A673 (cell line): ENCODE measurements at regions not wholly inside any gene's neighbourhood (a gene's known extent, or its start where the extent isn't known, plus 50 kb on each side); places are given as distances from the start of the nearest gene placed in this dataset.

Experiments
- BruUV-seq: library from RNA; stranded (reverse); fragments of 400-500 nt; replicated peaks from 2 replicates; lab custom pipeline; 2021; lab: Mats Ljungman, UMichigan
- CTCF ChIA-PET: fragments of 300-600 bp; sonication (Branson Sonifier 250); formaldehyde crosslinking; loops from one replicate; lab custom pipeline; 2022; ENCODE audit warnings: antibody characterized with exemption; lab: Charles Lee
- POLR2A ChIA-PET: fragments of 300-600 bp; sonication (Branson Sonifier 250); formaldehyde crosslinking; loops from one replicate; lab custom pipeline; 2022; ENCODE audit warnings: antibody characterized with exemption; ENCODE audit not compliant: low non-redundant PET; lab: Charles Lee
- DNase-seq: peaks from one replicate; pipeline ENCODE4 v3.0.0-alpha.2; 2015; ENCODE audit warnings: low spot score
- H3K27ac ChIP-seq: fragments of 200-600 bp; sonication (generic); 2 replicates; pipeline ENCODE4 v1.5.1; 2016; ENCODE audit warnings: mixed run types, low read depth, mild to moderate bottlenecking, mixed read lengths, antibody characterized with exemption, low read length; ENCODE audit not compliant: poor library complexity, severe bottlenecking
- H3K27me3 ChIP-seq: fragments of 200-600 bp; sonication (generic); replicated peaks from 2 replicates; pipeline ENCODE4 v1.6.1; 2017; ENCODE audit warnings: mixed run types, low read depth, mild to moderate bottlenecking, mixed read lengths, antibody characterized with exemption, low read length; ENCODE audit not compliant: insufficient read depth, poor library complexity
- H3K36me3 ChIP-seq: fragments of 200-600 bp; sonication (generic); 2 replicates; pipeline ENCODE4 v1.6.1; 2016; ENCODE audit warnings: mixed run types, mild to moderate bottlenecking, mixed read lengths, antibody characterized with exemption, low read length; ENCODE audit not compliant: insufficient read depth, poor library complexity, severe bottlenecking
- H3K4me1 ChIP-seq: fragments of 200-600 bp; sonication (generic); 2 replicates; pipeline ENCODE4 v1.6.1; 2017; ENCODE audit warnings: mixed run types, mild to moderate bottlenecking, mixed read lengths, antibody characterized with exemption, low read length; ENCODE audit not compliant: insufficient read depth, poor library complexity, severe bottlenecking
- H3K4me3 ChIP-seq: fragments of 200-600 bp; sonication (generic); 2 replicates; pipeline ENCODE4 v1.5.1; 2016; ENCODE audit warnings: low read depth, mixed run types, mild to moderate bottlenecking, mixed read lengths, low read length; ENCODE audit not compliant: poor library complexity, severe bottlenecking
- H3K9me3 ChIP-seq: fragments of 200-600 bp; sonication (generic); 2 replicates; pipeline ENCODE4 v1.6.1; 2016; ENCODE audit warnings: mixed run types, low read depth, mild to moderate bottlenecking, mixed read lengths, antibody characterized with exemption, low read length; ENCODE audit not compliant: poor library complexity, severe bottlenecking
- EZH2 ChIP-seq: fragments of 200-600 bp; sonication (generic); IDR thresholded peaks from 2 replicates; pipeline ENCODE4 v1.6.1; 2017; ENCODE audit warnings: borderline replicate concordance, low read depth, mild to moderate bottlenecking, mixed read lengths, antibody characterized with exemption, low read length; ENCODE audit not compliant: poor library complexity, severe bottlenecking
- intact Hi-C: fragments of 100-400 bp; cut with micrococcal nuclease; formaldehyde crosslinking; loops from one replicate; pipeline ENCODE4 v1.10.0; 2022; ENCODE audit not compliant: unreplicated experiment
- TF ChIP-seq, protein P1 (sequence below): fragments of 300-800, 200-600 bp; sonication (generic); conservative IDR thresholded peaks from 2 replicates; pipeline ENCODE4 v1.5.1; 2017; ENCODE audit warnings: low read depth, mild to moderate bottlenecking, antibody characterized with exemption, low read length, moderate library complexity, mixed read lengths

- H3K4me3 ChIP-seq, result no peak overlapping the region
- H3K9me3 ChIP-seq, result no peaks in the 10 kb centered on the region
- H3K36me3 ChIP-seq, result no peaks in the 10 kb centered on the region
- H3K27me3 ChIP-seq, result no peaks in the 10 kb centered on the region
- DNase-seq, result no peak
- intact Hi-C loops, result no loop called here
- ChIA-PET CTCF (no interaction called here), POLR2A (no interaction called here)
- peaks cover 4% of the 10 kb centered on the region for H3K4me1 ChIP-seq
- TF ChIP-seq EZH2, result no peak
- TF ChIP-seq, protein P1, sequence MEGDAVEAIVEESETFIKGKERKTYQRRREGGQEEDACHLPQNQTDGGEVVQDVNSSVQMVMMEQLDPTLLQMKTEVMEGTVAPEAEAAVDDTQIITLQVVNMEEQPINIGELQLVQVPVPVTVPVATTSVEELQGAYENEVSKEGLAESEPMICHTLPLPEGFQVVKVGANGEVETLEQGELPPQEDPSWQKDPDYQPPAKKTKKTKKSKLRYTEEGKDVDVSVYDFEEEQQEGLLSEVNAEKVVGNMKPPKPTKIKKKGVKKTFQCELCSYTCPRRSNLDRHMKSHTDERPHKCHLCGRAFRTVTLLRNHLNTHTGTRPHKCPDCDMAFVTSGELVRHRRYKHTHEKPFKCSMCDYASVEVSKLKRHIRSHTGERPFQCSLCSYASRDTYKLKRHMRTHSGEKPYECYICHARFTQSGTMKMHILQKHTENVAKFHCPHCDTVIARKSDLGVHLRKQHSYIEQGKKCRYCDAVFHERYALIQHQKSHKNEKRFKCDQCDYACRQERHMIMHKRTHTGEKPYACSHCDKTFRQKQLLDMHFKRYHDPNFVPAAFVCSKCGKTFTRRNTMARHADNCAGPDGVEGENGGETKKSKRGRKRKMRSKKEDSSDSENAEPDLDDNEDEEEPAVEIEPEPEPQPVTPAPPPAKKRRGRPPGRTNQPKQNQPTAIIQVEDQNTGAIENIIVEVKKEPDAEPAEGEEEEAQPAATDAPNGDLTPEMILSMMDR, result no peak
- BruUV-seq, result no TSS peak
- H3K27ac ChIP-seq, result no peak overlapping the region
Measured at GRCh38 chr5:116738239-116738614, 163.6 kb upstream of the SEMA6A start.

DNA sequence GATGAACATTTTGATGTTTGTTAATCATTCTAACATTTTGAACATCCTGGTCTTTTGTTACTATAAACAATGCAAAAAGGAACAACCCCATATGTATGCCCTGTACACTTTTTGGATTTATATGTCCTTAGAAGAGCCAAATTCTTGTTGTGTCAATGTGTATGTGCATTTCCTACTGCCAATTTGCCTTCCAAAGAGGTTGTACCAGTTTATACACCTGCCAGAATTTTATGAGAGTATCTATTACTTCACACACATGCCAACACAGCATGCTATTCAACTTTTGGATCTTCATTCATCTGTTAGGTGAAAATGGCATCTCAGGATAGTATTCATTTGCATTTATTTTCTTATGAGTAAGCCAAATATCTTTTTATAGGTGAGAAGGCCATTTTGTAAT is 162.0 kb upstream of the SEMA6A start:
- Histone ChIP-seq H3K27me3 (no peaks in the 10 kb centered on the region), H3K27ac (no peak overlapping the region), H3K4me1 (peaks cover 4% of the 10 kb centered on the region), H3K9me3 (no peaks in the 10 kb centered on the region), H3K36me3 (no peaks in the 10 kb centered on the region), H3K4me3 (no peak overlapping the region)
- no peak for DNase-seq
- no TSS peak for BruUV-seq
- CTCF ChIA-PET, result no interaction called here
- POLR2A ChIA-PET, result no interaction called here
- intact Hi-C loops, result no loop called here
- TF ChIP-seq EZH2, result no peak

DNA sequence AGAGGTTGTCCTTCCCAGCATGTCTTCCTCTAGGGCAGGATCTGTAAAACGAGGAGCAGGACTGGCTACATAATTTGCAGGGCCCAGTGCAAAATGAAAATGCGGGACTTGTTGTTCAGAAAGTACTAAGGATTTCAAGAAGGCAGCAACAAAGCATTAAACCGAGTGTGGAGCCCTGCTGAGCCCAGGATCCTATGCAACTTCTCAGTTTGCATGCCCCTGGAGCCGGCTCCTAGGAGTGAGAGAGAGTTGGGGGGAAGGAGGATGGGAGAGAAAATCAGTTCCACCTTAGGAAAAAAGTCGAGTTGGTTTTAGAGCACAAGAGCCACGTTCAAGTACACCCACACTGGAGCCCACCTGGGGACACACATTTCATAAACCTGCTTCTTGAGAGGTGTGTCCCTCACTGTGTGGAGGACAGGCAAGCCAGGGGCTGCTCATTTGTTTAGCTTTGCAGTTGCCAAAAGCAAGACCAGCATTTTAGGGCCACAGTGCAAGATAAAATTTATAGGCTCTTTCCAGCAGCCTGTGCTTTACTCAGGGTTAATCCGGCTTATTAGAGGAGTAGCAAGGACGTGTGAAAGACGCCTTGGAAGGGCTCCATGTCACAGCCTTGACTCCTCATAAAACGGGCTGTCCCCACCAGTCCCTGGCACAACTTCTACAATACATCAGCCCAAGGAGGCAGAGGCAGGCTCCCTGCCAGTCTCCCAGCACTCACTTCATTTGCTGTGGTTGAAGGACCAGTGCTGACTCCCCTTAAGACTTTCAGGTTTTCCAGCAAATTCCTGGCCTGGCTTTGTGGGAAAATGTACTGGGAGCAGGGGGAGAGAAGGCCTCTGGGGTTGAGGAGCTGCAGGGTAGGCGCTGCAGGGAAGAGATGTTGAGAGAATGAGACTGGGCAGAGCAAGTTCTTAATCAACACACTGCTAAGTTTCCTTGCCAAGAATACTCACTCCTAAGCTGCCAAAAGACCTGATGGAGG is 159.7 kb upstream of the SEMA6A start:
- DNase-seq, result peak; percentile 15
- H3K9me3 ChIP-seq, result no peaks in the 10 kb centered on the region
- peaks cover 4% of the 10 kb centered on the region for H3K4me1 ChIP-seq
- H3K4me3 ChIP-seq, result no peak overlapping the region
- no peaks in the 10 kb centered on the region for H3K27me3 ChIP-seq
- no peak overlapping the region for H3K27ac ChIP-seq
- H3K36me3 ChIP-seq, result no peaks in the 10 kb centered on the region
- ChIA-PET POLR2A (no interaction called here), CTCF (no interaction called here)
- no peak for TF ChIP-seq EZH2
- TF ChIP-seq, protein P1, result no peak
- intact Hi-C loops, result no loop called here
- BruUV-seq, result no TSS peak

- ChIA-PET CTCF (no interaction called here), POLR2A (no interaction called here)
- H3K27ac ChIP-seq, result no peak overlapping the region
- no peaks in the 10 kb centered on the region for H3K27me3 ChIP-seq
- H3K9me3 ChIP-seq, result no peaks in the 10 kb centered on the region
- BruUV-seq, result no TSS peak
- no peak overlapping the region for H3K4me3 ChIP-seq
- DNase-seq, result no peak
- no peaks in the 10 kb centered on the region for H3K36me3 ChIP-seq
- intact Hi-C loops, result no loop called here
- H3K4me1 ChIP-seq, result peaks cover 4% of the 10 kb centered on the region
- TF ChIP-seq, protein P1, result no peak
- TF ChIP-seq EZH2, result no peak
Measured at GRCh38 chr5:116732591-116732990, 158.0 kb upstream of the SEMA6A start.
